NCI-H2029 treated with DMSO at 0.1 percent for 48 hours (cell line): ENCODE measurements at regions not wholly inside any gene's neighbourhood (a gene's known extent, or its start where the extent isn't known, plus 50 kb on each side); places are given as distances from the start of the nearest gene placed in this dataset.

Experiments used
- DNase-seq: peaks from one replicate; lab custom pipeline; 2025; lab: John Stamatoyannopoulos, UW

DNA sequence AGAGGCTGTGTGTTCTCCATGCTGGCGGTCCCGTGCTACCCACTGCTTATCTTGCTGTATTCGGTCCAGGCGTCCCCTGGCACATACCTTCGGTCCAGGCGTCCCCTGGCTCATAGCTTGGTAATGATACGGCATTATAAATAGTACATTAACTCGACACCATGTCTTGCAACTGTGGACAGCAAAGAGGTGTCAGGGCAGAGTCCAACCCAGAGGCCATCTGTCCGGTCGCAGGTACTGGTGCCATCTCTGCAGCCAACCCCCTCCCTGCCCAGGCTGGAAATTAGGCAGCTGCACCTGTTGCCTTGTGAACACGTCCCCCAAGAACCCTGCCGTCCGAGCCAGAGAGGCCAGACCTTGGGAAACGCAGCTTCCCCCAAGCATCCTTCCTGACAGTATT lies 634.3 kb downstream of the BRD1 start:
- no peak for DNase-seq

DNA sequence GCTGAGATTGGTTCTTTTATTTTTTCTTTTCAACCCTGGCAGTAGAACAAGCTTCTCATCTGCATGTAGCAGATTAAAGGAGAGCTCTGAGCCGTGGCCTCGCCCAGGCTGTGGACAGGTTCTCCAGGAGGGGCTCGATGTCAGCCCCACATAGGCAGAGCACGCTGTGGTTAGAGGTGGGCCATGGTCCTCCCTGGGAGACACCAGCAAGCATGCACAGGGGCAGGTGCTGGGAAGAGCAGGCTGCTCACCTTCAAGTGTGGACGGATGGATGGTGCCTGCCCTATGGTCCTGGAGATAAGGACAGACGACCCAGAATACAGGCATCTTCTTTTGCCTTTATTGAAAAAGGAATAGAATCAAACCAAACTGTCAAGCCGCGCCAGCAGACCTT lies 634.8 kb downstream of the BRD1 start:
- no peak for DNase-seq

DNA sequence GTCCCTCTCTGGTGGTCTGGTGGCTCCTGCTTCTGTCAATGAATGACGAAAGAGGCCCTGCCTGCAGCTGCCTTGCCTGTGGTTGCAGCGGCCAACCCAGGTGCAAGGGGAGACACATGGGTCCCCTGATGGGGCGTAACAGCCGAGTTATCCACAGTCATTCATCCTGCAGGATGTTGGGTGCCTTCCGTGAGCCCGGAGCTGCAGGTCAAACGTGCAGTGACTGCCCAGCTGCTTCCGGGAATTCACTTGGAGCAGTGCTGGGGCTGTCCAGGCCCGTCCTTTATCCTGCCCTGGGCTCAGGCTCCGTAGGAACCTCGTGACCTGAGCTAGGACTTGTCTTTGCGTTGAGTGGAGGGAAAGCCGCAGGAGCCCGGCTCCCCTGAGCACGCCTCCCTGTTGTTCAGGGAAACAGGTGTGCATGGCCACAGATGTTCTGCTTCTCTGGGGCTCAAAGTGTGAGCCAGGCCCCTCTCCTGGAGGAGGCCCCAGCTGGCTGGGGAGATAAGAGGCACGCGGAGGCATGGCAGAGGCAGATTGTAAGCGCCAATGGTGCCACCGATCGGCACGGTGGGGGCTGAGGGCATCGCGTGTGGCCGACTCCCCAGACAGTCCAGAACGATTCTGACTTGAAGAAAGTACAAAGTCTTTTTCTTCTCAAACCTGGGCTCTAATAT lies 635.4 kb downstream of the BRD1 start:
- no peak for DNase-seq

GRCh38 chr22:49191506-49191980 lies 636.1 kb downstream of the BRD1 start:
- DNase-seq, result no peak

GRCh38 chr22:49190816-49191505 lies 636.7 kb downstream of the BRD1 start:
- DNase-seq, result no peak

DNA sequence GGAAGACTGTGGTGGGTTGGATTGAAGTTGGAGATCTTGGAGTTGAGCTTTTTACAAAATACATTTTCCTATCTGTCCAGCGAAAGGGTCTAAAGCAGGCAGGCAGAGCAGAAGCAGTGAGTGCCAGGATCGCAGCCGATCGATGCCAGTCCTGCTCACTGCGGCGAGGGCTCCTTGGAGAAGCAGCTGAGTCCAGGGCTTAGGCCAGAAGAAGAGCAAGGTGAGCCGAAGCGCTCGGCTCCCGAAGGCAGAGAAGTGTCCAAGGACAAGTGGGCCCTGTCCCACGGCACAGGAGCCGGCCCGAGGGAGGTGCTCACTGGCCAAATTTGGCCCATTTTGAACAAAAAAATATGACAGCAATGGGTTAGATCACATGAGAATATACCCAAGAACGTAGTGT lies 637.8 kb downstream of the BRD1 start:
- DNase-seq, result no peak

DNA sequence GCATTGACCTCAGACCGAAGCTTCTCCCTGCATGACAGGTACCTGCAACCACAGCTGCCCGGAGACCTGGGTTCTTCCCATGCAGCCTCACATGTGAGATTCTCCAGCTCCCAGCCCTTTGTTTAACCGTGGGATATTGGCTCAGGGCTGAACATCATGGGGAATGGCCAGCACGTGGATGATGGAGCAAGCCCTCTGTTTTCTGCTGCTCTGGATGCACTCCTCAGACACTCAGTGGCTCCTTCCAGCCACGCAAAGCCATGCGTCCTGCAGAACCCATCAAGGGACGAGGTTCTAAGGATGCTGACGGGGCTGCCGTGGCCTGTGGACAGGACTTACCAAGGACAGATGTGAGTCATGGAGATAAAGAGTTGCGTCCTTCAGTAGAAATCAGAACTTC lies 639.1 kb downstream of the BRD1 start:
- DNase-seq, result no peak

DNA sequence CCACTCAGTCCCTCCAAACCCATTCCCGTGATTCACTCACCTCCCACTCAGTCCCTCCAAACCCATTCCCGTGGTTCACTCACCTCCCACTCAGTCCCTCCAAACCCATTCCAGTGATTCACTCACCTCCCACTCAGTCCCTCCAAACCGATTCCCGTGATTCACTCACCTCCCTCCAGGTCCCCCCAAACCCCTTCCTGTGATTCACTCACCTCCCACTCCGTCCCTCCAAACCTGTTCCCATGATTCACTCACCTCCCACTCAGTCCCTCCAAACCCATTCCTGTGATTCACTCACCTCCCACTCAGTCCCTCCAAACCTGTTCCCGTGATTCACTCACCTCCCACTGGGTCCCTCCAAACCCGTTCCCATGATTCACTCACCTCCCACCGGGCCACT lies 639.6 kb downstream of the BRD1 start:
- DNase-seq, result no peak

DNA sequence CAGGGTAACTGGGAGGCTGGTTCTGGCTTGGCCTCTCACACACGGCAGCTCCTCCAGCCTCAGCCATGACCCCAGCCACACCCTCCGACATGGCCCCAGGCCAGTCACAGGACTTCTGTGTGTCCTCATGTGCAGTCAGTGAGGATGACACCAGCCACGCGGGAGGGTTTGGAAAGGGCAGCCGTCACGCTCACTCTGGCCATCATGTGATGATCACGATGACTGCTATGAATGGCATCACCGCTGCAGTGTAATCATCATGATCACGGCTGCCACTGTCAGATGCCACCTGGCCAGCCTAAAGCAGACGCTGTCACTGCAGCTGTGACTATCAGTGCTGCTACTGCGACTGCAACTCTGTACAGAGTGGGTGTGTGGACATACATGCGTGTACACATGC lies 640.9 kb downstream of the BRD1 start:
- DNase-seq, result no peak

- no peak for DNase-seq
These were observed 641.4 kb downstream of the BRD1 start for GRCh38 chr22:49186293-49186692.

GRCh38 chr22:49185312-49185969 lies 642.2 kb downstream of the BRD1 start:
- DNase-seq, result no peak

DNA sequence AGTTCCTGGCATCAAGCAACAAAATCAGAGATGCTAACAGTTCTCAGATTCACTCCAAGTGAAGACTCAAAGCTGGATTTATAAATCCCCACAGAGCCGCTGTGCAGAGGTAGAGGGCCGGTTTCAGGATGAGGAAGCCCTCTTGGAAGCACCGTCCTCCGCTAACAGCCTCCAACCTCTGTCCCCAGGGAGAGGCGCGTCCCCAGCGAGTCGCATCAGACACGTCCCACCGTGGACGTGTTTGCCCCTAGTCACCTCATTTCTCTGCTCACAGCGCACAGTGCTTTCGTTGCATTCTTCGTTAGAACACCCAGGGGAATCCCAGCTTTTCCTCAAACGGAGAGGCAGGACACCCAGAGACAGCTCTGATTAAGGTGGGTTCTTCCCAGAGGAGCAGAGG lies 642.9 kb downstream of the BRD1 start:
- DNase-seq, result no peak

GRCh38 chr22:49183826-49184216 lies 643.9 kb downstream of the BRD1 start:
- DNase-seq, result no peak

GRCh38 chr22:49183208-49183825 lies 644.4 kb downstream of the BRD1 start:
- DNase-seq, result no peak

DNA sequence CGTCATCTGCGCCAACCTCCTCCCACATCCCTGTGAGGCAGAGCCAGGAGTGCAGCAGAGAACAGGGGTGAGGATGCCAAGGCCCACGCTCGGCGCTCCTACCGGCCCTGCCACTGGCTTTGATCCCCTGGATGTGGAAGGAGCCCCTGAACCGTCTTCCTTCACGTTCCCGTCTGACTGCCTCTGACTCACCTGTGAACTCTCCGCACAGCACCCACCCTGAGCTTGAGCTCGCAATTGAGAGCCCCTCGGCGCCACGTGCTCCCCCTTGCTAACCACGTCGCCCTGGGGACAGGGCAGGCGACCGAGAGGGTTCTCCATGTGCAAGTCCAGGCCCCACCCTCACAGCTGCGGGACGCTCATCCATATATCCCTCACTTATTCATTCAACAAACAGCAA lies 645.3 kb downstream of the BRD1 start:
- no peak for DNase-seq

GRCh38 chr22:49181942-49182341 lies 645.7 kb downstream of the BRD1 start:
- DNase-seq, result no peak

DNA sequence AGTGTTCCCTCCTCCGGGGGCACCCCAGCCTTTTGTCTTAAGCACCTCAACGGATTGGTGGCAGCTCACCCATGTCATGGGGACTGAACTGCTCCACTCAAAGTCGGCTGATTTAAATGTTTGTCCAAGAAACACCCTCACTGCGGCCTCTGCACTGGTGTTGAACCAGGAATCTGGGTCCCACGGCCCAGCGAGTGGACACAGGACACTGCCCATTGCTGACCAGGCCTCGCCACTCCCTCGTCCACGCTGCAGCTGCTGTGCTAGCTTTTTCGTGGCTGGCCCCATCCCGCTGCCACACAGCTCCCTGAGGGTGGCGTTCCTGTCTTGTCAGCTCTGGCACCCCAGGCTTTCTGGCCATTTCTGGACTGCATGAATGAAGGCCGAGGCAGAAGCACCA lies 646.2 kb downstream of the BRD1 start:
- DNase-seq, result no peak

DNA sequence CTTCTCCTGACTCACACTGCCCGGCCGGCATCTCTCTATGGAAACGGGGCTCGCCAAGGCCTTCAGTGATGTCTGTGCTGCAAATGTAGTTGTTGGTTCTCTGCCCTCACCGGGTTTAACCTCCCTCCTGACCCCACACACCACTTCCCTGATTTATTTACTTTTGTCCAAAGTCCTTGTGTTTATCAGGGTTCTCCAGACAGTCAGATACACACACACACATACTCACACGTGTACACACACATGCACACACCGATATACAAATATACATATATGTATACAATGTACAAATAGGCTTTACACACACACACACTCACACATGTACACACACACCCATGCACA lies 647.0 kb downstream of the BRD1 start:
- DNase-seq, result no peak

GRCh38 chr22:49179886-49180682 lies 647.6 kb downstream of the BRD1 start:
- DNase-seq, result no peak

DNA sequence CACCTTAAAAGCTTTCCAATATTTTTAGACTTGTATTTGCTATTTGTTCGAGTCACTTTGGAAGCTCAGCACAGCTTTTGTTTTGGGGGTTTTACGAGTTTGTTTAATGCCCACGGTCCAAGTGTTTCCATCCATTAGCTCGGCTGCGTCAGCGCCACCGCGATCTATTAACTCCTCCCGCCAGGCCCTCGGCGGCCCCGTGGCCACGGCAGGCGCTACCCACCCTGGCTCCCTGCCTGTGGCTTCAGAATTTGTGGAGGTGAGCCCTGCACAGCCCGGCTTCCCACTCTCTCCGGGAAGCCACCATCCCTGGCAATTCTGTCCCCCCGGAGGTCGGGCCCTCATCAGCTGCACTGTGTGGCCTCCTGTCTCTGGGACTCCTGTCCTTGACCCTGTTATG lies 648.5 kb downstream of the BRD1 start:
- no peak for DNase-seq

DNA sequence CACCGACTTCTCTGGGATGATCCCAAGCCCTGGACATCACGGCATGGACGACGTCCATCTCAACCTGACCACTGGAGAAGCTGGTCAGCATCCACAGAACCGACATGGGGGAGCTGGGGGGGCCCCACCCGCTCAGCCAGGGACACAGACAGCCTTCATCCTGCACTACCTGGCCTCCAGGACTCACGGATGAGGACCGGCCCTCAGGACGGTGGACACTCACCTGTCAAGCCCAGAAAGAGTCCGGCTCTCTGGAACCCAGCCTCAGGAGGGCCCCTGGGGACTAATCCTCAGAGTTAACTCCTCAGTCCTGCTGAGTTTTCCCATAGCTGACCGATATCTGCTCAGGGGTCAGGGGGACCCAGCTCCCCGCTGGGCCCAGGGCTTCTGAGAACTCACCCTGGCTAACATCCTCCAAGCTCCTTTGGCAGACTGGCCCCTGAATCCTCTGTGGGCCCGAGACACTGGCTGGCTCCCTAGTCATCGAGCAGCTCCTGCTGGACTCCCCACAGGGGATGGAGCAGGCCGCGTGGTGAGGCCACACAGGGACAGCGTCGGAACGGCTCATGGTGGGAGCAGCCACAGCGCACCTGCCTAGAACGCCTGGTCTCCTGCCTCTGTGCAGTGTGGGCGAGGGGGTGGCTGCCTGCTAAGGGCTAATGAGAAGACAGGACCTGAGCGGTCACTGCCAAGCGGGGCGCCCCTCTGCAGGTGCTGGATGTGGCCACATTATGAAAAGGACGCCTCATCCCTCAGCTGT lies 649.2 kb downstream of the BRD1 start:
- no peak for DNase-seq
